Right atrium auricular region (tissue), 2 donors: ENCODE measurements at regions not wholly inside any gene's neighbourhood (a gene's known extent, or its start where the extent isn't known, plus 50 kb on each side); places are given as distances from the start of the nearest gene placed in this dataset.

ENCODE experiments used
- DNase-seq: peaks from one replicate; pipeline ENCODE4 v3.0.0-alpha.2; 2019; ENCODE audit warnings: low spot score
- H3K27ac ChIP-seq, 2 donors: fragments of 200-600 bp; sonication (generic); 1 replicate in 1 of 2; 2 replicates in 1 of 2; pipeline ENCODE4 v1.5.1; 2016 to 2019
- H3K27me3 ChIP-seq, 2 donors: fragments of 200-600 bp; sonication (generic); one replicate each; pipeline versions ENCODE4 v1.5.1 to v1.6.0; 2017 to 2019
- H3K36me3 ChIP-seq: fragments of 200-600 bp; sonication (generic); one replicate; pipeline ENCODE4 v1.5.1; 2016
- H3K4me1 ChIP-seq, 2 donors: fragments of 200-600 bp; sonication (generic); one replicate each; pipeline versions ENCODE4 v1.5.1 to v1.6.0; 2017 to 2019
- H3K4me3 ChIP-seq, 2 donors: fragments of 200-600 bp; sonication (generic); 1 replicate in 1 of 2; 2 replicates in 1 of 2; pipeline ENCODE4 v1.5.1; 2017 to 2019; ENCODE audit warnings: mild to moderate bottlenecking in 1 of 2, moderate library complexity in 1 of 2
- H3K9me3 ChIP-seq, 2 donors: fragments of 200-600 bp; sonication (generic); one replicate each; pipeline ENCODE4 v1.5.1; 2019
- CTCF ChIP-seq, 2 donors: fragments of 200-600 bp; sonication (generic); IDR thresholded peaks; one replicate each; pipeline ENCODE4 v1.5.1; 2019; ENCODE audit warnings: antibody characterized with exemption in 2 of 2

DNA sequence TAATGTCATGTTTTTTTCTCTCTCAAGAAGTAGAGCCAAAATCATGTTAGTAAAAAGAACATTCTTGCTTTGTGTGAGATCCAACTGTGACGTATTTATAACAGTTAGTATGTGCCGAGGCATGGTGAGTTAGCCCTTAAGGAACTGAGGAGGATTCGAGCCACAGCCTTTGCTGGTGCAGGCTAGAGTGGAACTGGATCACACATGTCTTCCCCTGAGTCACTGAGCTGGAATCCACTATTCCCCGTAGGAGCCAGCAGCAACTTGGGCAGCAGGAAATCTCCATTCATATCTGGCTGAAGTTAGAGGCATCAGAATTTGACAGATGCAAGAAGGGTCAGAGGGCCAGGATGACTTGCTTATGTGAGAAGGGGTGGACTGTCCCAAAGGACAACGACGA lies 144.6 kb upstream of the KIT start:
- no peak overlapping the region for H3K27ac ChIP-seq
- DNase-seq = peak; percentile 59
- no peaks in the 10 kb centered on the region for H3K27me3 ChIP-seq
- no peak for TF ChIP-seq CTCF (IDR thresholded peaks at IDR 0.05)
- H3K4me3 ChIP-seq = no peak overlapping the region
- no peaks in the 10 kb centered on the region for H3K36me3 ChIP-seq
- no peaks in the 10 kb centered on the region for H3K9me3 ChIP-seq
- no peaks in the 10 kb centered on the region for H3K4me1 ChIP-seq

GRCh38 chr4:54513741-54514140 lies 144.0 kb upstream of the KIT start:
- no peak overlapping the region for H3K27ac ChIP-seq
- H3K4me1 ChIP-seq = no peaks in the 10 kb centered on the region

DNA sequence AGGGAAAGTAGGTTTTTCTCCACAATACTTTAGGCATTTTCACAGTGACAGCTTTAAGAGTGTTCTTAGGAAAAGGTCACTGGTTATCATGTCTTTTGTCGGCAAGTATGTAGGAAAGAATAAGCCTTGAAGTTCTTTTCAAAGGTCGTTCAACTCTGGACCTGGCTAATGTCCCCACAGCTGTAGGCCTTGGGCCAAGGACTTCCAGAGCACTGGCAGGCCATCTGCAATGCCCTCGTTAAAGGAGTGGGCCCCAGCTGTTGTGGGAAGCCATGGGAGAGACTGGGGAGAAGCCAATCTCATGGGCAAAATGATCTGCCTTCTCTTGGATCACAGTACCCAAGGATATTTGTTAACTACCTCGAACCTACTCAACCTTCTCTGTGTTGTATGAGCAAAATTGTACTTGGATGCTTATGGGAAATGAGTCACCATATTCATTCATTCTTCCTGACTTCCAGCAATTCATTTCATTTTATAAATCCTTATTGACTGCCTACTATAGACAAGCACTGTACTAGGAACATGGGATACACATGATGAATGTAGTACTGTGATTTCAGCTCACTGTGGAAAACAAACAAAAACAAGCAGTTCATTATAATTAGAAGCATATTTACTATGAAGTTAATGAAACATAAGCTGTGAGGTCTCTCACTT lies 141.1 kb upstream of the KIT start:
- no peak for TF ChIP-seq CTCF (IDR thresholded peaks at IDR 0.05)
- Histone ChIP-seq H3K4me1 (no peaks in the 10 kb centered on the region), H3K27ac (no peak overlapping the region), H3K9me3 (no peaks in the 10 kb centered on the region), H3K27me3 (no peaks in the 10 kb centered on the region), H3K36me3 (no peaks in the 10 kb centered on the region), H3K4me3 (no peak overlapping the region)
- no peak for DNase-seq

More at GRCh38 chr4:54513741-54514140, 144.0 kb upstream of the KIT start:
- Histone ChIP-seq H3K27me3 (no peaks in the 10 kb centered on the region), H3K9me3 (no peaks in the 10 kb centered on the region), H3K36me3 (no peaks in the 10 kb centered on the region), H3K4me3 (no peak overlapping the region)
- DNase-seq = no peak
- TF ChIP-seq CTCF (IDR thresholded peaks at IDR 0.05) = no peak

DNA sequence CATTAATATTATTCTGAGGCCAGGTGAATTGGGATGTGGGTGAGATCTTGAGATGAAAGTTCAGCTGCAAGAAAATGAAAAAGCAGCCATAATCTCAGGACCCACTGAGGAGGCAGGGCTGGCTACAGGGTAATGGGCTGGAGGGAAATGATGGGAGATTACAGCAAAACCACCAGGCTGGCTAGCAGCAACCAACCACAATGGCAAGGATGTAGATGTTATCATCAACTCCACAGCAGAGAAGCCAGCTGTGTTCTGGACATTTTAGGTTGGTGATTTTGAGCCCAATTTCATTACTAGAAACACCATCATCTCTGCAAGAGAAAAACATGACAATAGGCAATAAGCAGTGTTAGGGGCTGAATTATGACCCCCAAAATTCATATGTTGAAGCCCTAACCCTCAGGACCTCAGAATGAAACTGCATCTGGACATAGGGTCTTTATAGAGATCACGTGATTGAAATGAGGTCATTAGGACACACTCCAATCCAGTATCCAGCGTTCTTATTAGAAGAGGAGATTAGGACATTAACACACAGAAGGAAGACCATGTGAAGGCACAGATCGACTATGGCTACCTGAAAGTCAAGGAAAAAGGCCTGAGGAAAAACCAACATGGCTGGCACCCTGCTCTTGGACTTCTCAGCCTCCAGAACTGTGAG lies 139.8 kb upstream of the KIT start:
- no peak for DNase-seq

DNA sequence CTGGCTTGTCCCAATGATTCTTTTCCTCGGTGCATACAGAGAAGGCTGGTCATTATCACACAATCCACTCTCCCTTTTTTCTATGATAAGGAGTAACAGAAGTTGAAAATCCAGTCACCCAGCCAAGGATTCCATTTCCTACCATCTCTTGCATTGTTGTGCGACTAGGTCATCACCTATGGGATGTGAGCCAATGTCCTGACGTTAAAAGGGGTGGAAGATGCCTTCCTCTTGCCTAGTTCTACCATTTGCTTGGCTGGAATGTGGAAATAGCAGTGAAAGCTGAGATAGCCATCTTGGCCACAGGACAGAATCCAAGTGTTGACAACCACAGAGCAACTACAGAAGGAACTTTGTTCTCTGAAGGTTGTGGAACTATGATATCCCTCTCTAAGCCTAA lies 132.2 kb upstream of the KIT start:
- Histone ChIP-seq H3K36me3 (no peaks in the 10 kb centered on the region), H3K27ac (no peak overlapping the region), H3K9me3 (no peaks in the 10 kb centered on the region), H3K4me3 (no peak overlapping the region), H3K4me1 (no peaks in the 10 kb centered on the region), H3K27me3 (no peaks in the 10 kb centered on the region)
- no peak for TF ChIP-seq CTCF (IDR thresholded peaks at IDR 0.05)
- no peak for DNase-seq

More for the DNA sequence above, 139.8 kb upstream of the KIT start:
- no peaks in the 10 kb centered on the region for H3K9me3 ChIP-seq
- H3K4me1 ChIP-seq = no peaks in the 10 kb centered on the region
- H3K27ac ChIP-seq = no peak overlapping the region
- H3K27me3 ChIP-seq = no peaks in the 10 kb centered on the region
- no peak overlapping the region for H3K4me3 ChIP-seq
- TF ChIP-seq CTCF (IDR thresholded peaks at IDR 0.05) = no peak
- H3K36me3 ChIP-seq = no peaks in the 10 kb centered on the region
